Middle frontal gyrus (tissue), 1 donor: ENCODE measurements at regions not wholly inside any gene's neighbourhood (a gene's known extent, or its start where the extent isn't known, plus 50 kb on each side); places are given as distances from the start of the nearest gene placed in this dataset.

Experiments used
- DNase-seq: peaks from one replicate; pipeline ENCODE4 v3.0.0-alpha.2; 2015; ENCODE audit warnings: low spot score; ENCODE audit errors: extremely low spot score

- no peak for DNase-seq
Measured at GRCh38 chr6:85396159-85396808, 53.6 kb upstream of the NT5E start.

GRCh38 chr6:85395746-85396145 lies 54.1 kb upstream of the NT5E start:
- DNase-seq, result no peak

GRCh38 chr6:85394853-85395538 lies 54.9 kb upstream of the NT5E start:
- no peak for DNase-seq

- no peak for DNase-seq
Measured at GRCh38 chr6:85394199-85394598, 55.7 kb upstream of the NT5E start.

GRCh38 chr6:85392379-85392778 lies 57.5 kb upstream of the NT5E start:
- DNase-seq, result no peak

GRCh38 chr6:85390775-85391174 lies 59.1 kb upstream of the NT5E start:
- DNase-seq, result no peak

GRCh38 chr6:85390105-85390728 lies 59.7 kb upstream of the NT5E start:
- no peak for DNase-seq

GRCh38 chr6:85389151-85389797 lies 60.6 kb upstream of the NT5E start:
- DNase-seq, result no peak

GRCh38 chr6:85388531-85388930 lies 61.4 kb upstream of the NT5E start:
- DNase-seq, result no peak

- no peak for DNase-seq
Measured at GRCh38 chr6:85385636-85386315, 64.1 kb upstream of the NT5E start.

- DNase-seq, result no peak
Measured at GRCh38 chr6:85383042-85383441, 66.8 kb upstream of the NT5E start.

- no peak for DNase-seq
Measured at GRCh38 chr6:85382541-85382940, 67.3 kb upstream of the NT5E start.

- DNase-seq, result no peak
Measured at GRCh38 chr6:85372915-85373270, 77.0 kb upstream of the NT5E start.

- DNase-seq, result no peak
Measured at GRCh38 chr6:85372188-85372914, 77.5 kb upstream of the NT5E start.

GRCh38 chr6:85368631-85369030 lies 81.3 kb upstream of the NT5E start:
- DNase-seq, result no peak

GRCh38 chr6:85364344-85364743 lies 85.5 kb upstream of the NT5E start:
- no peak for DNase-seq

GRCh38 chr6:85363870-85364269 lies 86.0 kb upstream of the NT5E start:
- no peak for DNase-seq

- DNase-seq, result no peak
Measured at GRCh38 chr6:85362652-85363310, 87.1 kb upstream of the NT5E start.

- DNase-seq, result no peak
Measured at GRCh38 chr6:85361643-85362014, 88.3 kb upstream of the NT5E start.

- no peak for DNase-seq
Measured at GRCh38 chr6:85360794-85361642, 88.9 kb upstream of the NT5E start.
